IPS DF 6.9 (cell line): ENCODE measurements at regions not wholly inside any gene's neighbourhood (a gene's known extent, or its start where the extent isn't known, plus 50 kb on each side); places are given as distances from the start of the nearest gene placed in this dataset.

Source experiments
- DNase-seq: peaks from one replicate; pipeline ENCODE4 v3.0.0-alpha.2; 2013; ENCODE audit warnings: low read depth, low spot score
- H3K27ac ChIP-seq: one replicate; pipeline ENCODE4 v1.5.1; 2013; ENCODE audit warnings: low read length, control low read depth
- H3K27me3 ChIP-seq: 2 replicates; pipeline ENCODE4 v1.6.1; 2013; ENCODE audit warnings: mild to moderate bottlenecking, low read length; ENCODE audit not compliant: control insufficient read depth, insufficient read depth
- H3K36me3 ChIP-seq: 2 replicates; pipeline ENCODE4 v1.6.1; 2013; ENCODE audit warnings: low read length; ENCODE audit not compliant: control insufficient read depth, insufficient read depth
- H3K4me1 ChIP-seq: 2 replicates; pipeline ENCODE4 v1.6.1; 2013; ENCODE audit warnings: low read length; ENCODE audit not compliant: control insufficient read depth, insufficient read depth
- H3K4me3 ChIP-seq: 2 replicates; pipeline ENCODE4 v1.5.1; 2013; ENCODE audit warnings: mild to moderate bottlenecking, low read length
- H3K9me3 ChIP-seq: 2 replicates; pipeline ENCODE4 v1.6.1; 2013; ENCODE audit warnings: low read length, inconsistent platforms; ENCODE audit not compliant: control insufficient read depth, insufficient read depth
- WGBS: extraction: QIAGEN DNeasy Blood & Tissue Kit; methylation state at CpG from one replicate; pipeline ENCODE4 v1.1.7; 2013; ENCODE audit warnings: mixed read lengths, missing lambda C conversion rate; ENCODE audit not compliant: insufficient read length, insufficient coverage; 5-methylcytosine and 5-hydroxymethylcytosine counted together

DNA sequence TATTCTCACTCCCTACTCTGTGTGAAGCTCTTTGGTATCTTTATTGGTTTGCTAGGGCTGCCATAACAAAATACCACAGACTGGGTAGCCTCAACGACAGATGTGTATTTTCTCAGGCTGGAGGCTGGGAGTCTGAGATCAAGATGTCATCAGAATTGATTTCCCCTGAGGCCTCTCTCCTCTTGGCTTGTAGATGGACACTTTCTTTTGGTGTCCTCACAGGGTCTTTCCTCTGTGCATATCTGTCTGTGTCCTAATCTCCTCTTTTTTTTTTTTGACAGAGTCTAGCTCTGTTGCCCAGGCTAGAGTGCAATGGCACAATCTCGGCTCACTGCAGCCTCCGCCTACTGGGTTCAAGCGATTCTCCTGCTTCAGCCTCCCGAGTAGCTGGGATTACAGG lies 71.4 kb upstream of the KCNJ6 start:
- no peaks in the 10 kb centered on the region for H3K36me3 ChIP-seq
- H3K9me3 ChIP-seq = no peaks in the 10 kb centered on the region
- H3K27me3 ChIP-seq = no peaks in the 10 kb centered on the region
- WGBS = no CpG with 5 or more reads among the region's 5 CpGs
- no peak overlapping the region for H3K27ac ChIP-seq
- H3K4me1 ChIP-seq = no peaks in the 10 kb centered on the region
- no peak for DNase-seq
- no peak overlapping the region for H3K4me3 ChIP-seq

GRCh38 chr21:37993071-37993470 lies 76.8 kb upstream of the KCNJ6 start:
- no CpG with 5 or more reads among the region's 1 CpG for WGBS
- no peaks in the 10 kb centered on the region for H3K27me3 ChIP-seq
- no peaks in the 10 kb centered on the region for H3K9me3 ChIP-seq
- DNase-seq = no peak
- H3K27ac ChIP-seq = no peak overlapping the region
- H3K4me3 ChIP-seq = no peak overlapping the region
- no peaks in the 10 kb centered on the region for H3K36me3 ChIP-seq
- H3K4me1 ChIP-seq = no peaks in the 10 kb centered on the region

GRCh38 chr21:37994211-37994610 lies 78.0 kb upstream of the KCNJ6 start:
- no peaks in the 10 kb centered on the region for H3K4me1 ChIP-seq
- H3K9me3 ChIP-seq = no peaks in the 10 kb centered on the region
- H3K4me3 ChIP-seq = no peak overlapping the region
- H3K27ac ChIP-seq = no peak overlapping the region
- DNase-seq = no peak
- WGBS = no CpG with 5 or more reads among the region's 4 CpGs
- H3K27me3 ChIP-seq = no peaks in the 10 kb centered on the region
- no peaks in the 10 kb centered on the region for H3K36me3 ChIP-seq

GRCh38 chr21:38012672-38013071 lies 96.4 kb upstream of the KCNJ6 start:
- Histone ChIP-seq H3K27ac (no peak overlapping the region), H3K4me1 (no peaks in the 10 kb centered on the region), H3K27me3 (no peaks in the 10 kb centered on the region), H3K9me3 (no peaks in the 10 kb centered on the region), H3K36me3 (no peaks in the 10 kb centered on the region), H3K4me3 (no peak overlapping the region)
- no peak for DNase-seq
- WGBS = no CpG with 5 or more reads among the region's 4 CpGs

- Histone ChIP-seq H3K27ac (no peak overlapping the region), H3K4me1 (no peaks in the 10 kb centered on the region), H3K9me3 (no peaks in the 10 kb centered on the region), H3K4me3 (no peak overlapping the region), H3K27me3 (no peaks in the 10 kb centered on the region), H3K36me3 (no peaks in the 10 kb centered on the region)
- WGBS = no CpG with 5 or more reads among the region's 4 CpGs
- DNase-seq = no peak
These were observed 97.5 kb upstream of the KCNJ6 start for GRCh38 chr21:38013741-38014140.

- Histone ChIP-seq H3K36me3 (no peaks in the 10 kb centered on the region), H3K4me1 (no peaks in the 10 kb centered on the region), H3K4me3 (no peak overlapping the region), H3K27ac (no peak overlapping the region), H3K27me3 (no peaks in the 10 kb centered on the region), H3K9me3 (no peaks in the 10 kb centered on the region)
- no peak for DNase-seq
- WGBS = no CpG with 5 or more reads among the region's 1 CpG
These were observed 98.0 kb upstream of the KCNJ6 start for GRCh38 chr21:38014298-38014697.

GRCh38 chr21:38027901-38028498 lies 111.7 kb upstream of the KCNJ6 start:
- Histone ChIP-seq H3K9me3 (no peaks in the 10 kb centered on the region), H3K27me3 (no peaks in the 10 kb centered on the region), H3K4me1 (no peaks in the 10 kb centered on the region), H3K36me3 (no peaks in the 10 kb centered on the region), H3K27ac (no peak overlapping the region), H3K4me3 (no peak overlapping the region)
- WGBS = no CpG with 5 or more reads among the region's 6 CpGs
- no peak for DNase-seq

DNA sequence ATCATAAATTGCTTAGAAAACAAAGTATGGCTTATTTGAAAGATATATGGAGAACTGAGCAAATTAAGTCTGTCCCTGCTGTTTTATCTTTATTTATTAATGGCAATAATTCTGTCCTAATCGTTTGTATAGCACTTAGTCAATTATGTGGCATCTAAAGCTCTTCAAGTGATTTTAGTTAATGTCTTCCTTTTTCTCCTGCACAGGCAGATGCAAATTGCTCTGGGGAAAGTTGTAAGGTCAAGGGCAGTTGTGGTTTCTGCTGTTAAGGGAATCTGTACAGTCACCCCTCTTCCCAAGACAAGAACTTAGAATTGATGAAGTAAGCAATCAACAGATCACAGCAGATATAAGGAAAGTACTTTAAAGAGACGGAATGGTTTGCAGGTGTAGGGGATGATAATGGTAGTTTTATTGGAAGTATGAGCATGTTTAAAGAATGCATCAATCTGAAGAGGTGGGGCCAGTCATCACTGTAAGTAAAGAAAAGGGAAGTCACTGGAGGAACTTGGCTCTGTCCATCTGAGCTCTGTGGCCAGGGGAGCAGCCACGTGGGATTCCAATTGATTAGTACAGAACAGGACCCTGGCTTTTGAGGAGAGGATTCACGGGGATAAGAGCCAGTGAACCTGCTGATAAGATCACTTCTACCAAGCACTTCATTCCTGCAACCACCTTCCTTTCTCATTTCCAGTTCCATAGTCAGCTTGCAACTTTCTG lies 116.0 kb upstream of the KCNJ6 start:
- Histone ChIP-seq H3K27ac (no peak overlapping the region), H3K4me3 (no peak overlapping the region), H3K27me3 (no peaks in the 10 kb centered on the region), H3K9me3 (no peaks in the 10 kb centered on the region), H3K4me1 (no peaks in the 10 kb centered on the region), H3K36me3 (no peaks in the 10 kb centered on the region)
- DNase-seq = no peak
- WGBS = 100% methylated on average over 1 of the region's 4 CpGs

DNA sequence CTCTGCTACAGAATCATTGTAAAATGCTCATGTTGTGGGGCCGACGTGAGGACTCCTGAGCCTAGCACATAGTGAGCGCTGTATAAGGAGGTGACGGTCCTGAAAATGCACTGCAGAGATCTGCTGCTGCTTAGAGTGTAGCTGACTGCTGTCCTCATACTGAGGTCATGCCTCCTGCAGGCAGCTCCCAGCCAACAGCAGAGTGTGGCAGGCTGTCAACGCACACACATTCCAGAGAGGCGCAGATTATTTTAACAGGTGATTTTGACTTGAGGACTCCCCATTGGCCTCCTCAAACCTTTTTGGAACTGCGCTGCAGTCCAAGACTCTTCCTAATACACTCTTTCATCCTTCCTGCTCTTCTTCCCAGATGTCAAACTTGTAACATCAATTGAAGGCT lies 119.8 kb upstream of the KCNJ6 start:
- DNase-seq = no peak
- WGBS = no CpG with 5 or more reads among the region's 7 CpGs
- H3K4me3 ChIP-seq = no peak overlapping the region
- no peaks in the 10 kb centered on the region for H3K36me3 ChIP-seq
- H3K27ac ChIP-seq = no peak overlapping the region
- H3K9me3 ChIP-seq = no peaks in the 10 kb centered on the region
- no peaks in the 10 kb centered on the region for H3K27me3 ChIP-seq
- H3K4me1 ChIP-seq = no peaks in the 10 kb centered on the region

DNA sequence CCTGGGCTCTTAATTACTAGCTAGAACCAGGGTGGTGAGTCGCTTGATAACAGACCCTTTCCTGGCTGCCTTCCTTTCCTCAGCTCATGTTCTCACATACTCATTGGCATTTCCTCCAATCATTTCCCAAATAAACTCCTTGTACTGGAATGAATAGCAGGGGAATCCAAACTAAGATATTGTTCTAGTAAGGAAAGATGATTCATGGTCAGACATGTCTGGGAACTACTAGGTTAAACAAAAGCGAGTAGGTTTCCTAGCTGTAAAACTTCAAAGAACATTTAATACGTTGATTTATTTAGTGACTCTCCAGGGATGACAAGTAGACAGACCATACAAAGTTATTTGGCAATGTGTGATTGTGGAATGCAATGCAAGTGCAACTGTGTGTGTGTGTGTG lies 121.2 kb upstream of the KCNJ6 start:
- no peaks in the 10 kb centered on the region for H3K27me3 ChIP-seq
- H3K36me3 ChIP-seq = no peaks in the 10 kb centered on the region
- no peak overlapping the region for H3K27ac ChIP-seq
- H3K9me3 ChIP-seq = no peaks in the 10 kb centered on the region
- DNase-seq = no peak
- H3K4me3 ChIP-seq = no peak overlapping the region
- no peaks in the 10 kb centered on the region for H3K4me1 ChIP-seq
- WGBS = no CpG with 5 or more reads among the region's 3 CpGs

GRCh38 chr21:38039369-38039768 lies 123.1 kb upstream of the KCNJ6 start:
- no peaks in the 10 kb centered on the region for H3K36me3 ChIP-seq
- no peak overlapping the region for H3K4me3 ChIP-seq
- no peak for DNase-seq
- H3K27me3 ChIP-seq = no peaks in the 10 kb centered on the region
- no peaks in the 10 kb centered on the region for H3K4me1 ChIP-seq
- H3K9me3 ChIP-seq = no peaks in the 10 kb centered on the region
- no peak overlapping the region for H3K27ac ChIP-seq
- WGBS = no CpG with 5 or more reads among the region's 6 CpGs
